Nucleus accumbens (tissue), 56 donors: ENCODE measurements at regions not wholly inside any gene's neighbourhood (a gene's known extent, or its start where the extent isn't known, plus 50 kb on each side); places are given as distances from the start of the nearest gene placed in this dataset.

Source experiments
- DNase-seq, 56 donors: peaks; one replicate each; lab custom pipeline; 2025; lab: John Stamatoyannopoulos, UW

- DNase-seq: no peak
Observed at GRCh38 chr5:169356811-169357210, 55.9 kb upstream of the SLIT3 start.

DNA sequence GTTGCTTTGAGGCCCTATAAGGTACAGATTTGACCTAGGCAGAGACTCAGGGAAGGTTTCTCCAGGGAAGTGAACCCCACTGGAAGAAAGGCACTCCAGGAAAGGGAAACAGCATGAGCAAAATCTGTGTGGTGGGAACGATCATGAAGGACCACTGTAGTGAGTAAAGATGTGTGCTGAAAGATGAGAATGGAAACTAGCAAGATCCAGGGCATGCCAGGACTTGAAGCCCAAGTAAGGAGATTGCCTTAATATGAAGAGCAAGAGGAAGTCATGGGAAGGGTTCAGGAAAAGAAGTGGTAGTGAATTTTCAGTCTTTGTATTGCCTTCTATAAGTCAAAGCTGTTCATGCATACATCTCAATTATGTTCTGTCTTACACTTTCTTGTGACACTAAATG, 55.2 kb upstream of the SLIT3 start:
- no peak for DNase-seq

DNA sequence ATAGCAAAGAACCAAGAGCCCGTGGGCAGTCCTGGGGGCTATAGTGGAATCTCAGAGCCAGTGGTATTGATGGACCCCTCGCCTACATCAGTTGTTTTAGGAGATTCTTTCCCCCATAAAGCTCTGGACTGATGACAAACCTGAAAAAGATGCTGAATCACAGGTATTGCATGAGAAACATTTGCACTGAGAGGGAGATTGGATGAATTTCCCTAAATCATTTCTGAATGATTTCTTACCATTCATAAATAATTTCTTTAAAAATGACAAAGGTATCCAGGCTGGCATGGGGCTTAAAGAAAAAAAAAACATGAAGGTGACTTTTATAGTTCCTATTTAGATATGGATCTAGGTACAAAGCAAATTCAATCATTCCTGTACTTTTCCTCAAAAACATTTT, 54.0 kb upstream of the SLIT3 start:
- DNase-seq: no peak

DNA sequence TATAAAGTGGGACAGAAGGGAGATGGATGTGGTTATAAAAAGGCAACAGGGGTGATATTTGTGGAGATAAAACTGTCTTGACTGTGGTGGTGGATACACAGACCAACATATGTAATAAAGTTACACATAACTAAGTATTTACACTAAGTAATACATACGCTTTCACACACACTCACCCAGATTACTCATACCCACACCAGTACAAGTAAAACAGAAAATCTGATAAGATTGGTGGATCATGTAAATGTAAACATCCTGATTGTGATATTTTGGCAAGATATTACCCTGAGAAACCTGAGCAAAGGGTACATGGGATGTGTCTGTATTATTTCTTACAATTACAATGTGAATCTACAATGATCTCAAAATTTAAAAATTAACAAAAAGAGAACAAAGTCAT, 53.3 kb upstream of the SLIT3 start:
- DNase-seq: no peak

- no peak for DNase-seq
Observed at GRCh38 chr5:169352901-169353300, 52.0 kb upstream of the SLIT3 start.

DNA sequence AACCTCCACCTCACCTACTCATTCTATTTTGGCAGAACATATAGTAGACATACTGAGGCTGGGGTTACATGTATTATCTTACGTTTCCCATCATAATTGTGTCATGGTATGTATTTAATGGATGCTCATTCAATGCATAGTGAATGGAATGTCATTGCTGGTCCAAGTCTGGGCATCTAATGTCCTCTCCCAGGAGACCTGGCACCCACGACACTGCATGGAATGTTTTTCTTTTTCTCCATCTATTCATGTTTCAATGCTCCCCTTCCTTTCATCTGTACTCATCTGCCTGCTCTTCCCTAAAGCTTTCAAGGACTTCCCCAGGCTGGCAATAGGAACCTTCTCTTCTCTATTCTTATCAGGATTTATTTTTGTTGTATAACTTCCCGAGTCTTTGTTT, 50.8 kb upstream of the SLIT3 start:
- DNase-seq: no peak

DNA sequence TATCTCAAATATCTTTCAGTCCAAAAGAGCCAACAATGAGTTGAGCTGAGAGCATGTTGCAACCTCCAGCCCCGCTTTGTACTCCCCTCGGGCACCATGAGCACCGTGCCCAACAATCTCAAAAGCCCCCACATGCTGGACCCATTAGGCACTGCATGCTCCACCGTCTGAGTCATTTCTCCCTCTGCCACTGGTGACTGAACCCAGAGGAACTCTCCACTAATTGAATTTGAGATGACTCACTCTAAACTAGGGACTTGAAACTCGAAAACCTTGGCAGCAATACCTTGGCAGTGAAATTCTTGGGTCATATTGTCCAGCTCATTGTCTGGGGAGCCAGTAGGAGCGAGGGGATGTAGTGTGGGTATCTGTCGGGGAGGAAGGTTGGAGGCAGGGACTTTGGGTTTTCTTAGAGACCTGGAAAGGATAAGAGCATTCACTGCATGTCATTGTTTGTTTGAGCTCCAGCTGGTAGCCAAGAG, 49.9 kb upstream of the SLIT3 start:
- no peak for DNase-seq
